ENCODE measurements at regions not wholly inside any gene's neighbourhood (a gene's known extent, or its start where the extent isn't known, plus 50 kb on each side); places are given as distances from the start of the nearest gene placed in this dataset.

- TF ChIP-seq CTCF (IDR thresholded peaks at IDR 0.05) (no peak), POLR2A (IDR thresholded peaks at IDR 0.05) (no peak)
Observed at GRCh38 chr5:163023846-163024245, 413.5 kb upstream of the CCNG1 start.

Measured in breast epithelium (tissue), 3 donors.